NCI-H446 treated with DMSO at 0.1 percent for 48 hours (cell line): ENCODE measurements at regions not wholly inside any gene's neighbourhood (a gene's known extent, or its start where the extent isn't known, plus 50 kb on each side); places are given as distances from the start of the nearest gene placed in this dataset.
"Not testable (repeated sequence)": the region's sequence is repeated elsewhere in the genome, so short reads cannot be mapped to it uniquely, and the experiment has no call there.

Experiments used
- DNase-seq: peaks from one replicate; lab custom pipeline; 2025; lab: John Stamatoyannopoulos, UW

DNA sequence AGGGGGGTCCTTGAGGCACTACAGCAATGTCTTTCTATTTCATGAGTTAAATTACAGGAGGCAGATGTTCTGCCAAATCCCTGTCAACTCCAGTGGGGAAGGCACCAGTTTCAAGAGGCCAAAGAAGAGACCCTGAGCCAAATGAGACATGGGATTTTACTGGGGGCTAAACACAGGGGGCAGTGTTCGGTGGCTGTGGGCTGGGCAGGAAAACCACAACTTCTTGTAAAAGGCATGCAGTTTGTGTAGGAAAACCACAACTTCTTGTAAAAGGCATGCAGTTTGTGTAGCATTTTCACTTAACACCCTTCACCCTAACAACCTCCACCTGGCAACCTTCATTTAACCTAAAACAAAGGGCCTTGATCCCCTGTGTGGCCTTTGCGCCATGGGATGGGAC, 61.0 kb downstream of the POLR2M start:
- no peak for DNase-seq

GRCh38 chr15:57769266-57769665, 62.8 kb downstream of the POLR2M start:
- DNase-seq, result no peak

GRCh38 chr15:57770495-57770894, 64.0 kb downstream of the POLR2M start:
- no peak for DNase-seq

DNA sequence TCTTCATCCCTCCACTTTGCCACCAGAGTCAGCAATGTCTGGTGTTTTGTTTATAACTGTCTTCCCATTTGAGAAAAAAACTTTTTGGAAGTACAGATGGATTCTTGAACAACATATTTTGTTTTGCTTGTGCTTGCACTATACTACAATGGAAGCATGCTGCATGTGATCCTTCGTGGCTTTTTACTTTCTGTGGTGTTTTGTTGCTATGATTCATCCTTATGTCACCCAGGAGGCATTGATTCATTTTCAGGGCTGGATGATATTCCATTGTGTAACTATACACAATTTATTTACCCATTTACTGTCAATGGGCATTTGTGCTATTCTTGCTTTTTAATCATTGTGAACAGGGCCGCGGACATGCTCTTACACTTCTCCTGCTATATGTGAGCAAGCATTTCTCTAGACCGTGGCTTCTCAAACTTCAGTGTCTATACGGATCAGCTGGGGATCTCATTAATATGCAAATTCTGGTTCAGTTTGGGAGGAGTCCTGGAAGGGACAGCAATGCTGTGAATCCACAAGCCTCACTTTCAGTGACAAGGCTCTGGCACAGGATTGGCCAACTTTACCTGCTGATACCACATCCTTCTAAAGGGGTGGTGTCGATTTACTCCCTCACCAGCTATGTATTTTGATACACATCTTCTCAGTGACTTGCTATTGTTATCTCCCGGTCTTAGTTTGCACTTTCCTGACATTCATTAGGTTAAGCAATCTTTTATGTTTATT, 65.9 kb downstream of the POLR2M start:
- DNase-seq, result no peak

DNA sequence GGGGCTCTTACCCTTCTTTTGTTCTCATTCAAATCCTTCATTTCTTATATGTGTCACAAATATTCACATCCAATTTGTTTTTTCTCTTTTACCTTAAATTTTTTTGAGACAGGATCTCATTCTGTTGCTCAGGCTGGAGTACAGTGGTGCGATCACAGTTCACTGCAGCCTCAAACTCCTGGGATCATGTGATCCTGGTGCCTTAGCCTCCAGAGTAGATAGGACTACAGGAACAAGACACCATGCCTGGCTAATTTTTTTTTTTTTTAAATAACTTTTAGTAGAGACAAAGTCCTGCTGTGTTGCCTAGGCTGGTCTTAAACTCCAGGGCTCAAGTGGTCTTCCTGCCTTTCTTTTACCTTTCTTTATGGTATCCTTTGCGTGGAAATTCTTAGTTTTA, 66.5 kb downstream of the POLR2M start:
- DNase-seq, result no peak

- no peak for DNase-seq
These were observed 70.5 kb downstream of the POLR2M start for GRCh38 chr15:57777003-57777402.

DNA sequence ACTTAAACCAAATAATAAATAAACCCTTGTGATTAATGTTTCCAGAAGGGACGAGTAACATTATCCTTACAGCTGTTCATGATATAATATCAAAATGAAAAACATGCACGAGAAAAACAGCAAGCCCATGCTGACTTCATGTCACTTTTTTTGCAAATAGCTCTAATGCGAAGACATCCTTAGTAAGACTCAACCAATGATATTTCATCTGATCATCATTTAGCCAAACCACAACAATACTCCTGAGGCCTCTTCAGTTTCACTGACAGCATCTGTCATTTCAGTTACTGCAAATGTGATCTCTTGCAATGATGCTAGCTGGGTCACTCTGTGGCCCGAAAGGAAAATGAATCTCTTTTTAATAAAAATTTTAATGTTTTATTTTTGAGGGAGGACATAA, 74.0 kb downstream of the POLR2M start:
- no peak for DNase-seq

- DNase-seq, result no peak
These were observed 76.2 kb downstream of the POLR2M start for GRCh38 chr15:57782731-57783130.

DNA sequence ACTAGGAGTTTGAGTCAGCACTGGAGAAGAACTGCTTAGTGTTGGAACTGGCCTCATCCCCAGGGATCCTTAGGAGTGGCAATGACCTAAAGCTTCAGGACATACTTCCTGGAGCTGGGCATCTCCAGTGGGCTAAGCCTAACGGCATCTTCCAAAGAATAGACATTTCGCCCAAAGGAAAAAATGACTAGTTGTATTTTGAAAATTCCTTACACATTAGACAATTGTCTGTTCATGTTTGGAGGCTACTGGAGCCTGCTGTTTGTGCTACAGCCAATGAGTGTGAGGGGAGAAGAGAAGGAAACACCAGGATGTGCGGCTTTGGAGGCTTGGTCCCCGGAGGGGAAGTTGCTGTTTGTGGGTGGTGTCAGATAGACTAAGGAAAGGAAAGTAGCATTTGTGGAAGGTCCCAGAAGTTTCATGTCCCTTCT, 77.6 kb downstream of the POLR2M start:
- no peak for DNase-seq

DNA sequence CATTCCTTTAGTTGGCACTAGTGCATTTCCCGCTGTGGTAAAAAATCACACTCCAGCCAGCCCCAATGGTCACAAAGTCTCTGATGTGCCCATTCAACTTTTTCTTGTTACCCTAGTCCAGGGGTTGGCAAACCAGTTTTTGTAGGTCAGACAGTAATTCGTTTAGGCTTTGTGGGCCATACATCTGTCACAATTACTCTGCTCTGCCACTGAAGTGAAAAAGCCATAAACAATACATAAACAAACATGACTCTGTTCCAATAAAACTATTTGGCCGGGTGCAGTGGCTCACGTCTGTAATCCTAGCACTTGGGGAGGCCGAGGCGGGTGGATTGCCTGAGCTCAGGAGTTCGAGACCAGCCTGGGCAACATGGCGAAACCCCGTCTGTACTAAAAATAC, 78.5 kb downstream of the POLR2M start:
- no peak for DNase-seq

GRCh38 chr15:57785959-57786358, 79.4 kb downstream of the POLR2M start:
- DNase-seq, result no peak

- DNase-seq, result no peak
These were observed 82.7 kb downstream of the POLR2M start for GRCh38 chr15:57789225-57789624.

- DNase-seq, result no peak
These were observed 86.4 kb downstream of the POLR2M start for GRCh38 chr15:57792724-57793449.

- DNase-seq, result no peak
These were observed 88.7 kb downstream of the POLR2M start for GRCh38 chr15:57795261-57795660.

- no peak for DNase-seq
These were observed 89.6 kb downstream of the POLR2M start for GRCh38 chr15:57796146-57796545.

- no peak for DNase-seq
These were observed 90.6 kb downstream of the POLR2M start for GRCh38 chr15:57797110-57797509.

GRCh38 chr15:57797568-57798267, 91.2 kb downstream of the POLR2M start:
- no peak for DNase-seq

GRCh38 chr15:57806003-57806402, 99.5 kb downstream of the POLR2M start:
- DNase-seq, result no peak

- DNase-seq, result not testable (repeated sequence)
These were observed 102.8 kb downstream of the POLR2M start for GRCh38 chr15:57809285-57809684.

GRCh38 chr15:57816599-57816998, 110.1 kb downstream of the POLR2M start:
- DNase-seq, result no peak

DNA sequence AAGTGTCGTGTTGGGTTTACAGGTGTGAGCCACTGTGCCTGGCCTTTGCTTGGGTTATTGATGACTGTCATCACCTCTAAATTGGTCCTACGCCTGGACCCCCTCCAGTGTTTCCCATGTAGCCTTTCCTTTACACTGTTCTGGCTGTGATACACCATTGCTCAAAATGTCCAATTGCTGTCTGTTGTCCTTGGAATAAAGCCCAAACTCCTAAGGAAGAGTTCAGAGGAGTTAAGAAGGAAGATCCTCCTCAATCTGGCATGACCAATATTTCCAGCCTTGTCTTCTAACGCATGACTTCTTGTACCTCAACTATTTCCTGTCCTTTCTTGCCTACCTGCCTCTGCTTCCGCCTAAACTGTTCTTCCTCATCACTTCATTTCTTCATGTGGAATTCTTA, 113.1 kb downstream of the POLR2M start:
- no peak for DNase-seq

GRCh38 chr15:57820119-57820518, 113.6 kb downstream of the POLR2M start:
- DNase-seq, result no peak

GRCh38 chr15:57821826-57822225, 115.3 kb downstream of the POLR2M start:
- DNase-seq, result no peak
